ENCODE measurements at regions not wholly inside any gene's neighbourhood (a gene's known extent, or its start where the extent isn't known, plus 50 kb on each side); places are given as distances from the start of the nearest gene placed in this dataset.
"Not testable (repeated sequence)": the region's sequence is repeated elsewhere in the genome, so short reads cannot be mapped to it uniquely, and the experiment has no call there.

DNA sequence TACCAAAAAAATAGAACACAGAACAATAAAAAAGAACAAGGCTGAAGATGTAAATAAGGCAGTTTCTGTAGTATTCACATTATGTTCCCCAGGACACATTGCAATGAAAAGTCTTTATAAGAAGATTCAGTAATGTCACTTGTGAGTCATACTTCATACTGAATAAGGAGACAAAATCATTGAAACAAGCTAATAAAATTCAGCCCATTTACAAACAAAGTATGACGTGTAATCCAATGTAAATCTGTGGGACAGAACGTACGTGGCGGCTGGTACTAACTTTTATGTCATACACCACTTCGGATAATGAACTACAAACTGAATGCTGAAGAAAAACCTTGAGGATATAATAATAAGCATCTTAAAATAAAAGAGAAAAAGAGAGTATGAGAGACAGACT lies 512.8 kb upstream of the MIR17HG start:
- intact Hi-C loops (cut with DNase I): no loop called here

DNA sequence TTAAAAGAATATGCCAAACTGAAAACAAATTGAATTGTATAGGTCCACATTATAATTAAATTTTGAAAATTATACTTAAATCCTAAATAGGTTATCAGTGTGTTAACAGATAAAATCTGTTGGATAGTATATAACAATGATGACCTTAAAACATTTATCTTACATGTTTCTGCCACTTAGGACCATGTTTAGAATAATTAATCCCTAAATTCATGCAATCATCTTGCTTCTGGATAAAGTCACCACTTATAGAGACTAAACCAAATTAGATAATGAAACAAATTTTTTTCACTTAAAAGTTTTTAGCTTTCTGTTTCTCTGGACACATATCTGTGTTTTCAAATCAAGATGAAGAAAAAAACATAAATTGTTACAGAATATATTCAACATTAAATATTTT lies 511.7 kb upstream of the MIR17HG start:
- no peak for ATAC-seq
- DNase-seq: no peak
- no peak for FAIRE-seq
- Histone ChIP-seq H3K27me3 (no peaks in the 10 kb centered on the region), H3K4me1 (no peaks in the 10 kb centered on the region), H3K4me3 (no peak overlapping the region), H3K36me3 (no peaks in the 10 kb centered on the region), H3K27ac (no peak overlapping the region), H3K9me3 (no peaks in the 10 kb centered on the region)
- TF ChIP-seq, protein P1, sequence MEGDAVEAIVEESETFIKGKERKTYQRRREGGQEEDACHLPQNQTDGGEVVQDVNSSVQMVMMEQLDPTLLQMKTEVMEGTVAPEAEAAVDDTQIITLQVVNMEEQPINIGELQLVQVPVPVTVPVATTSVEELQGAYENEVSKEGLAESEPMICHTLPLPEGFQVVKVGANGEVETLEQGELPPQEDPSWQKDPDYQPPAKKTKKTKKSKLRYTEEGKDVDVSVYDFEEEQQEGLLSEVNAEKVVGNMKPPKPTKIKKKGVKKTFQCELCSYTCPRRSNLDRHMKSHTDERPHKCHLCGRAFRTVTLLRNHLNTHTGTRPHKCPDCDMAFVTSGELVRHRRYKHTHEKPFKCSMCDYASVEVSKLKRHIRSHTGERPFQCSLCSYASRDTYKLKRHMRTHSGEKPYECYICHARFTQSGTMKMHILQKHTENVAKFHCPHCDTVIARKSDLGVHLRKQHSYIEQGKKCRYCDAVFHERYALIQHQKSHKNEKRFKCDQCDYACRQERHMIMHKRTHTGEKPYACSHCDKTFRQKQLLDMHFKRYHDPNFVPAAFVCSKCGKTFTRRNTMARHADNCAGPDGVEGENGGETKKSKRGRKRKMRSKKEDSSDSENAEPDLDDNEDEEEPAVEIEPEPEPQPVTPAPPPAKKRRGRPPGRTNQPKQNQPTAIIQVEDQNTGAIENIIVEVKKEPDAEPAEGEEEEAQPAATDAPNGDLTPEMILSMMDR (IDR thresholded peaks at IDR 0.05): no peak
- intact Hi-C loops (cut with DNase I): no loop called here

More for the DNA sequence above, 512.8 kb upstream of the MIR17HG start:
- Histone ChIP-seq H3K36me3 (no peaks in the 10 kb centered on the region), H3K4me1 (no peaks in the 10 kb centered on the region), H3K4me3 (no peak overlapping the region), H3K27me3 (no peaks in the 10 kb centered on the region), H3K9me3 (no peaks in the 10 kb centered on the region), H3K27ac (no peak overlapping the region)
- WGBS, 2 donors: 88 to 92% methylated on average over 5 of the region's 5 CpGs
- FAIRE-seq (no peak), ATAC-seq (no peak), DNase-seq (no peak)
- TF ChIP-seq, protein P1 (IDR thresholded peaks at IDR 0.05): no peak

DNA sequence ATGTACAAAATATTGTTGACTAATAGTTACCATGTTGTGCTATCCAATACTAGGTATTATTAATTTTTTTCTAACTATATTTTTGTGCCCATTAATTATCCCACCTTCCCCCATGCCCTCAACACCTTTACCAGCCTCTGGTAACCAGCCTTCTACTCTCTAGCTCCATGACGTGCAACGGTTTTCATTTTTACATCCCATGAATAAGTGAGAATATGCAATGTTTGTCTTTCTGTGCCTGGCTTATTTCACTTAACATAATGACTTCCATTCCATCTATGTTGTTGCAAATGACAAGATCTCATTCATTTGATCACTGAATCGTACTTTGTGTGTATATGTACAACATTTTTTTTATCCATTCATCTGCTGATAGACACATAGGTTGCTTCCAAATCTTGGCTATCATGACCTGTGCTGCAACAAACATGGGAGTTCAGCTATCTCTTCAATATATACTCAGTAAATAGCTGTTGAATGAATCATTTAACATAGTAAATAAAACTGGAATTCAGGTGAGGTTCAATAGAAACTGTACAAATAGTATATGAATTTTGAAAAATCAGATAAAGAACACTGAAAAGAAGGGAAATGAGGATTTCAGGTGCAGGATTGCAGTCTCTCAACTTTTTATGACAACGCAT lies 509.0 kb upstream of the MIR17HG start:
- DNase-seq (no peak), FAIRE-seq (no peak), ATAC-seq (no peak)
- H3K9me3 ChIP-seq: no peaks in the 10 kb centered on the region
- no peaks in the 10 kb centered on the region for H3K36me3 ChIP-seq
- H3K27ac ChIP-seq: no peak overlapping the region
- H3K4me1 ChIP-seq: no peaks in the 10 kb centered on the region
- H3K4me3 ChIP-seq: no peak overlapping the region
- H3K27me3 ChIP-seq: no peaks in the 10 kb centered on the region
- intact Hi-C loops (cut with DNase I): no loop called here
- TF ChIP-seq, protein P1 (IDR thresholded peaks at IDR 0.05): no peak
- 73 to 79% methylated on average over 4 of the region's 4 CpGs for WGBS, 2 donors

DNA sequence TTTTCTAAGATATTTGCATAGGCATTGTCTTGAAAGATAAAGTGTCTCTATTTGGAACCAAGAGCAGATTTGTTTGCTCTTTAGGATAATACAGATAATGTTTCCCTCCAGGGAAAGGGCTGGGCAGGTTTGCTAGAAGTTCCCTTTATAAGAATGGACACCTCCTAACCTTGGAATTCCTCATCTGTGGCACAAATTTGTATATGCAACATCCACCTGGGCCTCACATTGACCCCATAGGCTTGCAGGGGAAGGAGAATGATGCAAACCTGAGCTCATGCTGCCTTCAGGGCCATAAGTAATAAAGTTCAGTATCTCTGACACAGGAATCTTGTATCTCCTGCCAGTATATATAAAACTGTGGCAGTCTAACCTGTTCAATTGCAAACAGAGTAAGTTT lies 508.4 kb upstream of the MIR17HG start:
- no peak for ATAC-seq

DNA sequence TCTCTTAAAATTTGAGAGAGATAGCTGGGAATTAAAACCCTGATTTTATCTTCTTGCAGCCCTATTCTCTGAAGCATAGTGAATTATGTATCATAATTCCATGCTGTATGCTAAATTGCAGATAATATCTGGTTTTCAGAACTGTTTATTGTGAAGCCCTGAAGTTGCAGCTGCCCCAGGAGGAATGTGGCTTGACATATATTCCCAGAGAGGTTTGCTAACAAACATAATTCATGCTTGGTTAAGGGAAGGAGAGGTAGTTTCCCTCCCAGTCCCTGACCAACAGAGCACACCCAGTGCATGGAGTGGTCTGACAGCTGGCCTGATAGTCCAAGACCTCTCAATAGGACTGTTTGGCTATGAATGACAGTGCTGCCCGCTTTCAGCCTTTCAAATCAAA lies 500.6 kb upstream of the MIR17HG start:
- Histone ChIP-seq H3K4me1 (no peaks in the 10 kb centered on the region), H3K4me3 (no peak overlapping the region), H3K27me3 (no peaks in the 10 kb centered on the region), H3K27ac (no peak overlapping the region), H3K36me3 (no peaks in the 10 kb centered on the region), H3K9me3 (no peaks in the 10 kb centered on the region)
- FAIRE-seq (no peak), ATAC-seq (no peak), DNase-seq (no peak)
- TF ChIP-seq, protein P1 (IDR thresholded peaks at IDR 0.05): no peak
- WGBS, 2 donors: 86 to 95% methylated on average over 1 of the region's 1 CpG
- intact Hi-C loops (cut with DNase I): no loop called here

More for the DNA sequence above, 508.4 kb upstream of the MIR17HG start:
- H3K36me3 ChIP-seq: no peaks in the 10 kb centered on the region
- H3K27ac ChIP-seq: no peak overlapping the region
- FAIRE-seq: no peak
- no peaks in the 10 kb centered on the region for H3K9me3 ChIP-seq
- no peak for DNase-seq
- intact Hi-C loops (cut with DNase I): no loop called here
- no peak overlapping the region for H3K4me3 ChIP-seq
- H3K27me3 ChIP-seq: no peaks in the 10 kb centered on the region
- no peaks in the 10 kb centered on the region for H3K4me1 ChIP-seq
- TF ChIP-seq, protein P1 (IDR thresholded peaks at IDR 0.05): no peak

DNA sequence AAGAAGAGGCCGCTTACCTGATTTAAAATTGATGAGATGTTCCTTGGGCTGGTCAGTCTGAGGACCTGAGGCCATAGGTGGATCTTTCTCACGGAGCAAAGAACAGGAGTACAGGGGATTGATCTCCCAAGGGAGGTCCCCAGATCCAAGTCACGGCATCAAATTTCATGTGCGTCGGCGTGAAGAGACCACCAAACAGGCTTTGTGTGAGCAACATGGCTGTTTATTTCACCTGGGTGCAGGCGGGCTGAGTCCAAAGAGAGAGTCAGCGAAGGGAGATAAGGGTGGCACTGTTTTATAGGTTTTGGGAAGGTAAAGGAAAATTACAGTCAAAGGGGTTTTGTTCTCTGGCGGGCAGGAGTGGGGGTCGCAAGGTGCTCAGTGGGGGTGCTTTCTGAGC lies 493.8 kb upstream of the MIR17HG start:
- H3K9me3 ChIP-seq, H3K36me3 ChIP-seq, FAIRE-seq, H3K27ac ChIP-seq, DNase-seq, ATAC-seq, H3K27me3 ChIP-seq, H3K4me3 ChIP-seq, H3K4me1 ChIP-seq: not testable (repeated sequence)
- intact Hi-C loops (cut with DNase I): loop anchor here in 1 of 3 donors (10.0 kb wide), 1 partner anchor 389 kb away; no protein-coding TSS in a partner anchor
- WGBS, 2 donors: 79 to 83% methylated on average over 10 of the region's 10 CpGs
